OCI-LY3 (cell line): ENCODE measurements at regions not wholly inside any gene's neighbourhood (a gene's known extent, or its start where the extent isn't known, plus 50 kb on each side); places are given as distances from the start of the nearest gene placed in this dataset.

Source experiments
- CTCF ChIP-seq: fragments of 200-600, 300-600 bp; sonication (generic); IDR thresholded peaks from 2 replicates; pipeline ENCODE4 v1.5.1; 2014; ENCODE audit warnings: antibody characterized with exemption, low read length, low read depth
- EZH2phosphoT487 ChIP-seq: fragments of 200-600 bp; shearing (Covaris generic); IDR thresholded peaks from 2 replicates; pipeline ENCODE4 v1.6.1; 2018; ENCODE audit warnings: antibody characterized with exemption, mixed run types, low read depth

- no peak for TF ChIP-seq CTCF
- no peak for TF ChIP-seq EZH2phosphoT487
Observed at GRCh38 chr21:35325953-35326352, 276.9 kb upstream of the RUNX1 start.
